A673 (cell line): ENCODE measurements at regions not wholly inside any gene's neighbourhood (a gene's known extent, or its start where the extent isn't known, plus 50 kb on each side); places are given as distances from the start of the nearest gene placed in this dataset.

Experiments used
- EZH2 ChIP-seq: fragments of 200-600 bp; sonication (generic); IDR thresholded peaks from 2 replicates; pipeline ENCODE4 v1.6.1; 2017; ENCODE audit warnings: borderline replicate concordance, low read depth, mild to moderate bottlenecking, mixed read lengths, antibody characterized with exemption, low read length; ENCODE audit not compliant: poor library complexity, severe bottlenecking
- TF ChIP-seq, protein P1 (sequence below): fragments of 300-800, 200-600 bp; sonication (generic); conservative IDR thresholded peaks from 2 replicates; pipeline ENCODE4 v1.5.1; 2017; ENCODE audit warnings: low read depth, mild to moderate bottlenecking, antibody characterized with exemption, low read length, moderate library complexity, mixed read lengths

DNA sequence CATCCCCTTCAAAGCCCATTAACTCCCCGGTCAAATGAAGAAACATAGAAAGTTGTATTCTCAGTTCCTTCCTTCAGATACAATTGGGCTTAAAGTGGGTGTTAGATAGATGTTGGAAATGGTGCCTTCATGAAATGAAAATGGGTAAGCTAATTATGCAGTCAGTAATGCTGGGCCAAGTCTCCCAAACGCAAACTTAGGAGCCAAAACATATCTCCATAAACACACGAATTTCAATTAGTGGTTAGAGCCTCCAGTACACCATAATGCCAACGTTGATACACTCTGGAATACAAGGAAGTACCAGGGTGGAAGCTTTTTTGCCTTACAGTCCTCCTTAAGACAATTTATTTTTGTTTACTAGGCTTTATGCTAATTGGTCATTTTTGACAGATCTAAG lies 1059.0 kb downstream of the TUSC7 start:
- TF ChIP-seq, protein P1, sequence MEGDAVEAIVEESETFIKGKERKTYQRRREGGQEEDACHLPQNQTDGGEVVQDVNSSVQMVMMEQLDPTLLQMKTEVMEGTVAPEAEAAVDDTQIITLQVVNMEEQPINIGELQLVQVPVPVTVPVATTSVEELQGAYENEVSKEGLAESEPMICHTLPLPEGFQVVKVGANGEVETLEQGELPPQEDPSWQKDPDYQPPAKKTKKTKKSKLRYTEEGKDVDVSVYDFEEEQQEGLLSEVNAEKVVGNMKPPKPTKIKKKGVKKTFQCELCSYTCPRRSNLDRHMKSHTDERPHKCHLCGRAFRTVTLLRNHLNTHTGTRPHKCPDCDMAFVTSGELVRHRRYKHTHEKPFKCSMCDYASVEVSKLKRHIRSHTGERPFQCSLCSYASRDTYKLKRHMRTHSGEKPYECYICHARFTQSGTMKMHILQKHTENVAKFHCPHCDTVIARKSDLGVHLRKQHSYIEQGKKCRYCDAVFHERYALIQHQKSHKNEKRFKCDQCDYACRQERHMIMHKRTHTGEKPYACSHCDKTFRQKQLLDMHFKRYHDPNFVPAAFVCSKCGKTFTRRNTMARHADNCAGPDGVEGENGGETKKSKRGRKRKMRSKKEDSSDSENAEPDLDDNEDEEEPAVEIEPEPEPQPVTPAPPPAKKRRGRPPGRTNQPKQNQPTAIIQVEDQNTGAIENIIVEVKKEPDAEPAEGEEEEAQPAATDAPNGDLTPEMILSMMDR = no peak
- TF ChIP-seq EZH2 = no peak
